Coronary artery (tissue), 2 donors: ENCODE measurements at regions not wholly inside any gene's neighbourhood (a gene's known extent, or its start where the extent isn't known, plus 50 kb on each side); places are given as distances from the start of the nearest gene placed in this dataset.

Experiments
- DNase-seq: peaks from one replicate; pipeline ENCODE4 v3.0.0-alpha.2; 2017; ENCODE audit warnings: low spot score
- H3K27ac ChIP-seq, 2 donors: fragments of 200-600 bp; sonication (generic); one replicate each; pipeline ENCODE4 v1.5.1; 2016 to 2019
- H3K4me3 ChIP-seq: fragments of 200-600 bp; sonication (generic); 2 replicates; pipeline ENCODE4 v1.5.1; 2016; ENCODE audit warnings: mild to moderate bottlenecking, moderate library complexity
- CTCF ChIP-seq: fragments of 200-600 bp; sonication (generic); IDR thresholded peaks from one replicate; pipeline ENCODE4 v1.5.1; 2019; ENCODE audit warnings: antibody characterized with exemption

GRCh38 chr5:7207979-7208378 is 188.0 kb upstream of the ADCY2 start:
- Histone ChIP-seq H3K4me3 (no peak overlapping the region), H3K27ac (no peak overlapping the region)
- TF ChIP-seq CTCF = no peak
- no peak for DNase-seq

- Histone ChIP-seq H3K4me3 (no peak overlapping the region), H3K27ac (no peak overlapping the region)
- TF ChIP-seq CTCF = no peak
- no peak for DNase-seq
Measured at GRCh38 chr5:7208938-7209337, 187.0 kb upstream of the ADCY2 start.

GRCh38 chr5:7209658-7210057 is 186.3 kb upstream of the ADCY2 start:
- no peak overlapping the region for H3K4me3 ChIP-seq
- no peak overlapping the region for H3K27ac ChIP-seq
- DNase-seq = no peak
- TF ChIP-seq CTCF = no peak

- Histone ChIP-seq H3K4me3 (no peak overlapping the region), H3K27ac (no peak overlapping the region)
- no peak for TF ChIP-seq CTCF
- no peak for DNase-seq
Measured at GRCh38 chr5:7210549-7210948, 185.4 kb upstream of the ADCY2 start.

GRCh38 chr5:7213525-7213924 is 182.4 kb upstream of the ADCY2 start:
- no peak overlapping the region for H3K27ac ChIP-seq
- no peak for TF ChIP-seq CTCF
- H3K4me3 ChIP-seq = no peak overlapping the region
- DNase-seq = no peak

- TF ChIP-seq CTCF = no peak
- no peak for DNase-seq
- no peak overlapping the region for H3K4me3 ChIP-seq
- H3K27ac ChIP-seq = no peak overlapping the region
Measured at GRCh38 chr5:7214906-7215416, 181.0 kb upstream of the ADCY2 start.

GRCh38 chr5:7218141-7218540 is 177.8 kb upstream of the ADCY2 start:
- TF ChIP-seq CTCF = no peak
- Histone ChIP-seq H3K27ac (no peak overlapping the region), H3K4me3 (no peak overlapping the region)
- no peak for DNase-seq
